ENCODE measurements at regions not wholly inside any gene's neighbourhood (a gene's known extent, or its start where the extent isn't known, plus 50 kb on each side); places are given as distances from the start of the nearest gene placed in this dataset.

DNA sequence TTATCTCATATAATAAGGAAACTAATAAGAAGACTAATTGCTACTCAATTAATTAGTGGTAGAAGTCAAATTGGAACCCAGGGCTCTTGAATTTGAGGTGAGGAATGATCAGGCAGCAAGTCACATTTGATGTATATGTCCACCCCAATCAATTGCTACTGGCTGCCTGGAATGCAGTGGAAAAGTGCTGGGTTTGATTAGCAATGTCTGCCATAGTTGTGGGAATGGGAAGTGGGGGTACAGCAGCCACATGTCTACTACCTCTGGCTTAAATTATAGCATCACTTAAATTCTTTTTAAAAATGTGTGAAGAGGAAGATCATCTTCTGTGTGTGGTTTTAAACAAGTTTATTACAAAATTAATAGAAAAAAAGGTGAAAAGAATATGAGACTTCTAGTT is 50.8 kb upstream of the NAV2 start:
- Histone ChIP-seq H3K4me2 (no peak overlapping the region), H3K4me1 (no peaks in the 10 kb centered on the region), H3K36me3 (no peaks in the 10 kb centered on the region), H3K9me3 (no peaks in the 10 kb centered on the region), H3K27me3 (no peaks in the 10 kb centered on the region), H3K27ac (no peak overlapping the region), H3K4me3 (no peak overlapping the region), H4K20me1 (no peaks in the 10 kb centered on the region), H3K9ac (no peak overlapping the region)
- no peak for TF ChIP-seq Cebpa-rat (IDR thresholded peaks at IDR 0.05)

GRCh38 chr11:19660076-19660475 is 52.6 kb upstream of the NAV2 start:
- no peaks in the 10 kb centered on the region for H3K4me1 ChIP-seq
- H3K27ac ChIP-seq: no peak overlapping the region
- no peaks in the 10 kb centered on the region for H3K36me3 ChIP-seq
- H3K9me3 ChIP-seq: no peaks in the 10 kb centered on the region
- H3K27me3 ChIP-seq: no peaks in the 10 kb centered on the region
- no peak overlapping the region for H3K4me3 ChIP-seq
- no peak for TF ChIP-seq Cebpa-rat (IDR thresholded peaks at IDR 0.05)
- no peaks in the 10 kb centered on the region for H4K20me1 ChIP-seq
- no peak overlapping the region for H3K9ac ChIP-seq
- H3K4me2 ChIP-seq: no peak overlapping the region

DNA sequence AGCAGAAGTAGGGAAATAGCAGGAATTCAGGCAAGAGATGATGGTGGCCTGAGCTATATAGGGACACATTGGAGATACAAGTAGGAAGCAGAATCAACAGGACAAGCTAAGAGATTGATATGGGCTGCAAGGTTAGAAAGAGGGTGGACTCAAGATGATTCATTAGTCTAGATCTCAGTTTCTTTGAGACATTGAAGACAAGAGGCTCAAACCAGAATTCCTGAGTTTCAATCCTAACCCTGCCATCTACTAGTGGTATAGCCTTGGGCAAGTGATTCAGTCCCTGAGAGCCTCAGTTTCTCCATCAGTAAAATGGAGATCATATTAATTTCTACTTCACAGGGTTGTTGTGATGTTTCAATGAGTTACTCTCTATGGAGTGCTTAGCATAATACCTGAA is 53.1 kb upstream of the NAV2 start:
- Histone ChIP-seq H3K4me1 (no peaks in the 10 kb centered on the region), H3K9ac (no peak overlapping the region), H3K27ac (no peak overlapping the region), H3K9me3 (no peaks in the 10 kb centered on the region), H3K4me3 (no peak overlapping the region), H3K36me3 (no peaks in the 10 kb centered on the region), H3K27me3 (no peaks in the 10 kb centered on the region), H3K4me2 (no peak overlapping the region), H4K20me1 (no peaks in the 10 kb centered on the region)
- TF ChIP-seq Cebpa-rat (IDR thresholded peaks at IDR 0.05): no peak

DNA sequence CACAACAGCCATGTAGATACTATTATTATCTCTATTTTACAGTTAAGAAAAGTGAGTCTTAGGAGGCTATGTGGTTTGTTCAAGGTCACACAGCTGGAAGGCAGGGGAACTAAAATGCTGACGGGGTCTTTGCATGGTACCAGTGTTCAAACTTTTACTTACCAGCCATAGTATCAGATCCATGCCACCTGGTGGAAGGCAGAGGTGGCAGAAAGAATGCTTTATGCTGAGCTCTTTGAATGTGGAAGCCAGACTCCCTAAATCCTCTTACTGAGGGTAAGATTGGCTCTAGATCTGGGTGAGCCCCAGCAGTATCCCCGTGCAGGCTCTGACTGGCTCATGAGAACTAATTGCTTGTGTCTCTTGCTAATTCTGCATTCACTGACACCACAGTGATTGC is 54.3 kb upstream of the NAV2 start:
- H4K20me1 ChIP-seq: no peaks in the 10 kb centered on the region
- no peak overlapping the region for H3K9ac ChIP-seq
- no peak overlapping the region for H3K4me2 ChIP-seq
- no peak overlapping the region for H3K4me3 ChIP-seq
- H3K27ac ChIP-seq: no peak overlapping the region
- H3K27me3 ChIP-seq: no peaks in the 10 kb centered on the region
- H3K36me3 ChIP-seq: no peaks in the 10 kb centered on the region
- H3K4me1 ChIP-seq: no peaks in the 10 kb centered on the region
- TF ChIP-seq Cebpa-rat (IDR thresholded peaks at IDR 0.05): no peak
- no peaks in the 10 kb centered on the region for H3K9me3 ChIP-seq

DNA sequence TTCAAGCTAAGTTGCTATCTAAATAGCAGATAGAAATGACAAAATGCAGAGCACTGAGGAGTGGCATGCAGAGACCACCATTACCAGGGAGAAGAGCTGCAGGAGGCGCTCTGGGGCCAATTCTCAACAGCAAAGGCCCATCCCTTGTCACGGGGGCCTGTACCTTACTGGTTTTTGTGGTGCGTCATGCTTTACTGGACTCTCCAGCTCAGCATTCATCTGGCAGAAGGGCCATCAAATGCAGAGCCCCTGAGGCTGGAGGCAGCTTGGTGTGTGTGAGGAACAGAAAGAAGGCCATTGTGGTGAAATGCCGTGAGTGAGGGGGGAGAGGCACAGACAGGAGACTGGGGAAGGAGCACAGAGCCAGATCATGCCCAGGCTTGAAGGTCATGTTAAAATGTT is 56.5 kb upstream of the NAV2 start:
- no peak for TF ChIP-seq Cebpa-rat (IDR thresholded peaks at IDR 0.05)
- Histone ChIP-seq H3K4me2 (no peak overlapping the region), H3K9ac (no peak overlapping the region), H3K36me3 (no peaks in the 10 kb centered on the region), H3K4me1 (0 out of 2 replicates have a peak, but pooled peaks cover 1% of the 10 kb centered on the region), H3K27me3 (no peaks in the 10 kb centered on the region), H4K20me1 (no peaks in the 10 kb centered on the region), H3K27ac (no peak overlapping the region), H3K9me3 (no peaks in the 10 kb centered on the region), H3K4me3 (no peak overlapping the region)

- H3K4me3 ChIP-seq: no peak overlapping the region
- no peak overlapping the region for H3K9ac ChIP-seq
- no peaks in the 10 kb centered on the region for H3K36me3 ChIP-seq
- no peaks in the 10 kb centered on the region for H4K20me1 ChIP-seq
- no peaks in the 10 kb centered on the region for H3K27me3 ChIP-seq
- no peaks in the 10 kb centered on the region for H3K9me3 ChIP-seq
- no peak overlapping the region for H3K27ac ChIP-seq
- no peak for TF ChIP-seq Cebpa-rat (IDR thresholded peaks at IDR 0.05)
- 0 out of 2 replicates have a peak, but pooled peaks cover 3% of the 10 kb centered on the region for H3K4me1 ChIP-seq
- H3K4me2 ChIP-seq: no peak overlapping the region
Observed at GRCh38 chr11:19652623-19653375, 59.8 kb upstream of the NAV2 start.

- TF ChIP-seq Cebpa-rat (IDR thresholded peaks at IDR 0.05): no peak
- Histone ChIP-seq H3K27me3 (no peaks in the 10 kb centered on the region), H3K36me3 (no peaks in the 10 kb centered on the region), H3K9me3 (no peaks in the 10 kb centered on the region), H3K4me2 (no peak overlapping the region), H3K9ac (no peak overlapping the region), H3K4me1 (0 out of 2 replicates have a peak, but pooled peaks cover 3% of the 10 kb centered on the region), H4K20me1 (no peaks in the 10 kb centered on the region), H3K27ac (no peak overlapping the region), H3K4me3 (no peak overlapping the region)
Observed at GRCh38 chr11:19651653-19652052, 61.0 kb upstream of the NAV2 start.

GRCh38 chr11:19651028-19651427 is 61.6 kb upstream of the NAV2 start:
- no peaks in the 10 kb centered on the region for H3K9me3 ChIP-seq
- no peak overlapping the region for H3K9ac ChIP-seq
- no peak overlapping the region for H3K27ac ChIP-seq
- H3K4me3 ChIP-seq: no peak overlapping the region
- H3K36me3 ChIP-seq: no peaks in the 10 kb centered on the region
- TF ChIP-seq Cebpa-rat (IDR thresholded peaks at IDR 0.05): no peak
- H3K4me1 ChIP-seq: 0 out of 2 replicates have a peak, but pooled peaks cover 3% of the 10 kb centered on the region
- H3K4me2 ChIP-seq: no peak overlapping the region
- no peaks in the 10 kb centered on the region for H4K20me1 ChIP-seq
- H3K27me3 ChIP-seq: no peaks in the 10 kb centered on the region

- Histone ChIP-seq H3K4me1 (0 out of 2 replicates have a peak, but pooled peaks cover 3% of the 10 kb centered on the region), H3K27me3 (no peaks in the 10 kb centered on the region)
Observed at GRCh38 chr11:19650467-19650866, 62.2 kb upstream of the NAV2 start.

DNA sequence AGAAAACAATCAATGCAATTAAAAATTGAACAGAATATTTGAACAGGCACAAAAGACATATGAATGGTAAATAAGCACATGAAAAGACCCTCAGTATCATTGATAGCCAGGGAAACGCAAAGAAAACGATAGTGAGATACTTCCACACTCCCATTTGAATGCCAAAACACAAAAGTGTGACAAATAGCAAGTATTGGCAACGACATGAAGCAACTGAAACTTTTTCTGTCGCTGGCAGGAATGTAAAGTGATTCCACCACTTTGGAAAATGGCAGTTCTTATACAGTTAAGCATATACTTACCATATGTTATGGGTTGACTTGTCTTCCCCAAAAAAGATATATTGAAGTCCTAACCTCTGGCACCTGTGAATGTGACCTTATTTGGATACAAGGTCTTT is 62.9 kb upstream of the NAV2 start:
- Histone ChIP-seq H3K9ac (no peak overlapping the region), H3K9me3 (no peaks in the 10 kb centered on the region), H3K4me2 (no peak overlapping the region), H3K27ac (no peak overlapping the region), H4K20me1 (no peaks in the 10 kb centered on the region), H3K36me3 (no peaks in the 10 kb centered on the region), H3K4me3 (no peak overlapping the region), H3K27me3 (no peaks in the 10 kb centered on the region), H3K4me1 (0 out of 2 replicates have a peak, but pooled peaks cover 3% of the 10 kb centered on the region)
- no peak for TF ChIP-seq Cebpa-rat (IDR thresholded peaks at IDR 0.05)

More at GRCh38 chr11:19650467-19650866, 62.2 kb upstream of the NAV2 start:
- Histone ChIP-seq H3K4me3 (no peak overlapping the region), H3K9me3 (no peaks in the 10 kb centered on the region), H4K20me1 (no peaks in the 10 kb centered on the region), H3K36me3 (no peaks in the 10 kb centered on the region), H3K27ac (no peak overlapping the region), H3K9ac (no peak overlapping the region), H3K4me2 (no peak overlapping the region)
- TF ChIP-seq Cebpa-rat (IDR thresholded peaks at IDR 0.05): no peak

All from BLaER1 (cell line).